ENCODE measurements at regions not wholly inside any gene's neighbourhood (a gene's known extent, or its start where the extent isn't known, plus 50 kb on each side); places are given as distances from the start of the nearest gene placed in this dataset.

DNA sequence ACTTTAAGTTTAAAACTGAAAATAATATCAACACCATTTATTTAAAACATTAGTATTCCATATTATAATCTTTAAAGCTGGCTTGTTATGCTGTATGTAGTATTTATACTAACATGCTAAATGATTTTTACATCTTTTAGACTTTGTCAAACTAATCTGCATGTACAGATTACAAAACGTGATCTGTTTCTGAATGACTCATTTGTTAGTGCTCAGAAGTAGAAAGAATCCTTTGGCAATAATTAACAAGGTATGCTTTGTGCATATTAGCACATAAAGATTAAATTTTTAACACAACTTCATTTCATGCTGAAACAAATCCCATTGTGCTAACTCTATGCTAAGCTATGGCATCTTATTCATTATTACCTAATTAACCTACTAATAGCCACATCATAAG, 242.4 kb downstream of the BARHL2 start:
- no peaks in the 10 kb centered on the region for H4K20me1 ChIP-seq (replicated peaks; ENCODE audit: control insufficient read depth, extremely low read depth, insufficient read depth, low read length)
- no peak for FAIRE-seq
- no peaks in the 10 kb centered on the region for H3K9me3 ChIP-seq (replicated peaks; ENCODE audit: control insufficient read depth, insufficient read depth, low read length)
- dilution Hi-C loops (cut with MboI; ENCODE audit: extremely low pct_ligation_motif_present, low sequenced_read_pairs) (no loop called here), intact Hi-C loops (cut with micrococcal nuclease) (no loop called here)
- H3K4me3 ChIP-seq (replicated peaks in 1 of 3; ENCODE audit: insufficient read depth in 1 of 3, low read depth in 1 of 3, low read length in 3 of 3): no peak overlapping the region
- POLR2A ChIA-PET: no interaction called here
- no peak for DNase-seq (ENCODE audit: low read depth, low spot score)
- no peaks in the 10 kb centered on the region for H3K9me1 ChIP-seq (replicated peaks; ENCODE audit: control insufficient read depth, extremely low read depth, insufficient read depth, low read length)
- H3K27ac ChIP-seq (ENCODE audit: insufficient read depth, low read depth, low read length): no peak overlapping the region
- no peaks in the 10 kb centered on the region for H3K36me3 ChIP-seq (ENCODE audit: control insufficient read depth in 2 of 2, extremely low read depth in 1 of 2, insufficient read depth in 2 of 2, low read length in 2 of 2)
- no peak overlapping the region for H2AFZ ChIP-seq (ENCODE audit: low read depth, low read length)
- CTCF ChIA-PET: interaction anchor here (1.1 to 1.4 kb wide), 3 partner anchors 18 to 40 kb away, joined by 3 to 4 read pairs (median 3); no protein-coding TSS in a partner anchor
- no peaks in the 10 kb centered on the region for H3K79me2 ChIP-seq (ENCODE audit: control insufficient read depth, insufficient read depth, low read length)
- no peak overlapping the region for H3K9ac ChIP-seq (replicated peaks; ENCODE audit: extremely low read depth, insufficient read depth, low read length)
- BruUV-seq (replicated peaks): no TSS peak
- no peak for TF ChIP-seq POLR2A (IDR thresholded peaks at IDR 0.05; ENCODE audit: low read depth, low read length)
- TF ChIP-seq POLR2AphosphoS5 (IDR thresholded peaks at IDR 0.05; ENCODE audit: insufficient read depth, low read depth, low read length): no peak
- no peak for TF ChIP-seq GATA2 (IDR thresholded peaks at IDR 0.05; ENCODE audit: insufficient read depth, insufficient read length, low read depth, low read length)
- TF ChIP-seq MYC (IDR thresholded peaks at IDR 0.05; ENCODE audit: low read depth, low read length): no peak
- TF ChIP-seq, protein P1, sequence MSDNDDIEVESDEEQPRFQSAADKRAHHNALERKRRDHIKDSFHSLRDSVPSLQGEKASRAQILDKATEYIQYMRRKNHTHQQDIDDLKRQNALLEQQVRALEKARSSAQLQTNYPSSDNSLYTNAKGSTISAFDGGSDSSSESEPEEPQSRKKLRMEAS (IDR thresholded peaks at IDR 0.05; ENCODE audit: insufficient read depth, insufficient read length): no peak
- TF ChIP-seq, protein P2, sequence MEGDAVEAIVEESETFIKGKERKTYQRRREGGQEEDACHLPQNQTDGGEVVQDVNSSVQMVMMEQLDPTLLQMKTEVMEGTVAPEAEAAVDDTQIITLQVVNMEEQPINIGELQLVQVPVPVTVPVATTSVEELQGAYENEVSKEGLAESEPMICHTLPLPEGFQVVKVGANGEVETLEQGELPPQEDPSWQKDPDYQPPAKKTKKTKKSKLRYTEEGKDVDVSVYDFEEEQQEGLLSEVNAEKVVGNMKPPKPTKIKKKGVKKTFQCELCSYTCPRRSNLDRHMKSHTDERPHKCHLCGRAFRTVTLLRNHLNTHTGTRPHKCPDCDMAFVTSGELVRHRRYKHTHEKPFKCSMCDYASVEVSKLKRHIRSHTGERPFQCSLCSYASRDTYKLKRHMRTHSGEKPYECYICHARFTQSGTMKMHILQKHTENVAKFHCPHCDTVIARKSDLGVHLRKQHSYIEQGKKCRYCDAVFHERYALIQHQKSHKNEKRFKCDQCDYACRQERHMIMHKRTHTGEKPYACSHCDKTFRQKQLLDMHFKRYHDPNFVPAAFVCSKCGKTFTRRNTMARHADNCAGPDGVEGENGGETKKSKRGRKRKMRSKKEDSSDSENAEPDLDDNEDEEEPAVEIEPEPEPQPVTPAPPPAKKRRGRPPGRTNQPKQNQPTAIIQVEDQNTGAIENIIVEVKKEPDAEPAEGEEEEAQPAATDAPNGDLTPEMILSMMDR (IDR thresholded peaks at IDR 0.05; ENCODE audit: extremely low read depth in 1 of 2, insufficient read depth in 1 of 2, low read depth in 1 of 2, low read length in 2 of 2): no peak
- TF ChIP-seq JUN (IDR thresholded peaks at IDR 0.05; ENCODE audit: borderline replicate concordance, insufficient read depth, insufficient read length, low read depth): no peak
- TF ChIP-seq FOS (IDR thresholded peaks at IDR 0.05; ENCODE audit: borderline replicate concordance, insufficient read depth, low read length): no peak
- TF ChIP-seq EZH2 (IDR thresholded peaks at IDR 0.05; ENCODE audit: borderline replicate concordance, low read depth, low read length, severe bottlenecking): no peak
- H3K4me2 ChIP-seq (ENCODE audit: insufficient read depth, low read length): no peak overlapping the region
- no peaks in the 10 kb centered on the region for H3K4me1 ChIP-seq (ENCODE audit: control insufficient read depth, extremely low read depth, insufficient read depth, low read length)
- no peaks in the 10 kb centered on the region for H3K27me3 ChIP-seq (ENCODE audit: control insufficient read depth in 2 of 2, insufficient read depth in 2 of 2, low read length in 2 of 2)

All from endothelial cell of umbilical vein (primary cell).